ENCODE measurements at regions not wholly inside any gene's neighbourhood (a gene's known extent, or its start where the extent isn't known, plus 50 kb on each side); places are given as distances from the start of the nearest gene placed in this dataset.

GRCh38 chr2:147033044-147033443 lies 811.8 kb upstream of the ACVR2A start:
- H3K27ac ChIP-seq, result no peak overlapping the region
- DNase-seq, result no peak
- intact Hi-C loops (cut with DNase I), result no loop called here
- H3K36me3 ChIP-seq (replicated peaks in 1 of 2), result no peaks in the 10 kb centered on the region
- H3K27me3 ChIP-seq, result no peaks in the 10 kb centered on the region
- whole genome bisulfite sequencing, 4 donors, result 47 to 68% (median 65%) methylated on average over 1 of the region's 1 CpG
- no peaks in the 10 kb centered on the region for H3K9me3 ChIP-seq (replicated peaks in 1 of 3)
- no peak for TF ChIP-seq POLR2A (IDR thresholded peaks at IDR 0.05)
- TF ChIP-seq, protein P1, sequence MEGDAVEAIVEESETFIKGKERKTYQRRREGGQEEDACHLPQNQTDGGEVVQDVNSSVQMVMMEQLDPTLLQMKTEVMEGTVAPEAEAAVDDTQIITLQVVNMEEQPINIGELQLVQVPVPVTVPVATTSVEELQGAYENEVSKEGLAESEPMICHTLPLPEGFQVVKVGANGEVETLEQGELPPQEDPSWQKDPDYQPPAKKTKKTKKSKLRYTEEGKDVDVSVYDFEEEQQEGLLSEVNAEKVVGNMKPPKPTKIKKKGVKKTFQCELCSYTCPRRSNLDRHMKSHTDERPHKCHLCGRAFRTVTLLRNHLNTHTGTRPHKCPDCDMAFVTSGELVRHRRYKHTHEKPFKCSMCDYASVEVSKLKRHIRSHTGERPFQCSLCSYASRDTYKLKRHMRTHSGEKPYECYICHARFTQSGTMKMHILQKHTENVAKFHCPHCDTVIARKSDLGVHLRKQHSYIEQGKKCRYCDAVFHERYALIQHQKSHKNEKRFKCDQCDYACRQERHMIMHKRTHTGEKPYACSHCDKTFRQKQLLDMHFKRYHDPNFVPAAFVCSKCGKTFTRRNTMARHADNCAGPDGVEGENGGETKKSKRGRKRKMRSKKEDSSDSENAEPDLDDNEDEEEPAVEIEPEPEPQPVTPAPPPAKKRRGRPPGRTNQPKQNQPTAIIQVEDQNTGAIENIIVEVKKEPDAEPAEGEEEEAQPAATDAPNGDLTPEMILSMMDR (IDR thresholded peaks at IDR 0.05), result no peak
- H3K4me3 ChIP-seq, result no peak overlapping the region
- no peaks in the 10 kb centered on the region for H3K4me1 ChIP-seq (replicated peaks in 1 of 2)

GRCh38 chr2:147031897-147032296 lies 812.9 kb upstream of the ACVR2A start:
- H3K9me3 ChIP-seq (replicated peaks in 1 of 3), result no peaks in the 10 kb centered on the region

GRCh38 chr2:147030966-147031720 lies 813.7 kb upstream of the ACVR2A start:
- no peak overlapping the region for H3K27ac ChIP-seq

More at GRCh38 chr2:147031897-147032296, 812.9 kb upstream of the ACVR2A start:
- 48 to 67% (median 57%) methylated on average over 3 of the region's 3 CpGs for WGBS, 4 donors
- no peak for DNase-seq
- Histone ChIP-seq H3K4me1 (replicated peaks in 1 of 2) (no peaks in the 10 kb centered on the region), H3K27me3 (no peaks in the 10 kb centered on the region), H3K4me3 (no peak overlapping the region), H3K36me3 (replicated peaks in 1 of 2) (no peaks in the 10 kb centered on the region), H3K27ac (no peak overlapping the region)
- intact Hi-C loops (cut with DNase I), result no loop called here
- TF ChIP-seq, protein P1 (IDR thresholded peaks at IDR 0.05), result no peak
- no peak for TF ChIP-seq POLR2A (IDR thresholded peaks at IDR 0.05)

GRCh38 chr2:147027436-147027835 lies 817.4 kb upstream of the ACVR2A start:
- H3K27ac ChIP-seq, result no peak overlapping the region
- no peaks in the 10 kb centered on the region for H3K36me3 ChIP-seq (replicated peaks in 1 of 2)
- H3K27me3 ChIP-seq, result no peaks in the 10 kb centered on the region
- no peak for DNase-seq
- H3K9me3 ChIP-seq (replicated peaks in 1 of 3), result no peaks in the 10 kb centered on the region
- intact Hi-C loops (cut with DNase I), result no loop called here
- H3K4me3 ChIP-seq, result no peak overlapping the region
- whole genome bisulfite sequencing, 4 donors, result 36 to 42% (median 37%) methylated on average over 1 of the region's 1 CpG
- no peaks in the 10 kb centered on the region for H3K4me1 ChIP-seq (replicated peaks in 1 of 2)
- no peak for TF ChIP-seq POLR2A (IDR thresholded peaks at IDR 0.05)
- TF ChIP-seq, protein P1 (IDR thresholded peaks at IDR 0.05), result no peak

More at GRCh38 chr2:147030966-147031720, 813.7 kb upstream of the ACVR2A start:
- Histone ChIP-seq H3K9me3 (replicated peaks in 1 of 3) (no peaks in the 10 kb centered on the region), H3K4me1 (replicated peaks in 1 of 2) (no peaks in the 10 kb centered on the region), H3K36me3 (replicated peaks in 1 of 2) (no peaks in the 10 kb centered on the region), H3K4me3 (no peak overlapping the region), H3K27me3 (no peaks in the 10 kb centered on the region)
- TF ChIP-seq POLR2A (IDR thresholded peaks at IDR 0.05), result no peak
- TF ChIP-seq, protein P1 (IDR thresholded peaks at IDR 0.05), result no peak
- WGBS, 4 donors, result 55 to 65% (median 58%) methylated on average over 6 of the region's 6 CpGs
- DNase-seq, result no peak
- intact Hi-C loops (cut with DNase I), result no loop called here
